Nephron progenitor cell (in vitro differentiated cells): ENCODE measurements at regions not wholly inside any gene's neighbourhood (a gene's known extent, or its start where the extent isn't known, plus 50 kb on each side); places are given as distances from the start of the nearest gene placed in this dataset.
A peak's percentile ranks its signal among the peaks of the same experiment; 100 is the strongest.

ENCODE experiments used
- DNase-seq: peaks from one replicate; pipeline ENCODE4 v3.0.0; 2021
- H3K27ac Mint-ChIP-seq: 2 replicates; pipeline ENCODE4 v1.8.0; 2021; ENCODE audit warnings: mild to moderate bottlenecking, moderate library complexity, mixed read lengths
- H3K27me3 Mint-ChIP-seq: 2 replicates; pipeline ENCODE4 v1.8.0; 2021; ENCODE audit warnings: mild to moderate bottlenecking, low read depth, mixed read lengths; ENCODE audit not compliant: poor library complexity
- H3K36me3 Mint-ChIP-seq: 2 replicates; pipeline ENCODE4 v1.8.0; 2021; ENCODE audit warnings: low read depth, mixed read lengths
- H3K4me1 Mint-ChIP-seq: 2 replicates; pipeline ENCODE4 v1.8.0; 2021; ENCODE audit warnings: mixed read lengths
- H3K4me3 Mint-ChIP-seq: 2 replicates; pipeline ENCODE4 v1.8.0; 2021; ENCODE audit warnings: mild to moderate bottlenecking, moderate library complexity, mixed read lengths
- H3K9me3 Mint-ChIP-seq: 2 replicates; pipeline ENCODE4 v1.8.0; 2021; ENCODE audit warnings: mild to moderate bottlenecking, moderate library complexity, mixed read lengths
- TF ChIP-seq, protein P1 (sequence below): fragments of 200-600 bp; sonication (generic); IDR thresholded peaks from 2 replicates; pipeline ENCODE4 v1.5.0; 2021; ENCODE audit warnings: antibody characterized with exemption

DNA sequence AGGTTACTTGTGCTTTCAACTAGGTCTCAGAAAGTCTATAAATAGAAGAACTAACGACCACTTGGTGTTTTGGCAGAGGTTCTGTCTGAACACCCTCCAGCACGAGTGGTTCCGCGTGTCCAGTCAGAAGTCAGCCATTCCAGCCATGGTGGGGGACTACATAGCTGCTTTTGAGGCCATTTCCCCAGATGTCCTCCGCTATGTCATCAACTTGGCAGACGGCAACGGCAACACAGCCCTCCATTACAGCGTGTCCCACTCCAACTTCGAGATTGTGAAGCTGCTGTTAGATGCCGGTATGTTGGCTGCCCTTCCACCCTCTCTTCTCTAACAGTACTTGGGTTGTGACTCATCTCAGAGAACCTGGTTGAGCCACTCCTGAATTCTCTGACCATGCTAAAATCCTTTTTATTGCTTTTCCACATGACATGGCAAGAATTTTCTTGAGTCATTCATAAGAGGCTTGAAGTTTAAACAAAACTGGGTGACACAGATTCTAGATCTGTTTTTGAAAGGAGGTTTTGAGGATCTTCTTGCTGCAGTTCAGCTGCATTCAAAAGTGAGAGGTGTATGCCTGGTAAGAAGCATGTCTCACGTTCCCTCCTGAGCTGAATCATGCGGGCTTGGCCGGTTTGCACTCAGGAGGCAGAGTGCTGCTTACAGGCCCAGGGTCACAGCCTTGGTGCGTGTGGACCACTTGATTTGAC is 103.1 kb upstream of the DMRT1 start:
- no peak for DNase-seq
- Mint-ChIP-seq H3K27me3 (no peaks in the 10 kb centered on the region), H3K27ac (no peak overlapping the region), H3K4me1 (no peaks in the 10 kb centered on the region), H3K4me3 (no peak overlapping the region), H3K36me3 (peaks cover 80% of the 10 kb centered on the region), H3K9me3 (no peaks in the 10 kb centered on the region)
- TF ChIP-seq, protein P1, sequence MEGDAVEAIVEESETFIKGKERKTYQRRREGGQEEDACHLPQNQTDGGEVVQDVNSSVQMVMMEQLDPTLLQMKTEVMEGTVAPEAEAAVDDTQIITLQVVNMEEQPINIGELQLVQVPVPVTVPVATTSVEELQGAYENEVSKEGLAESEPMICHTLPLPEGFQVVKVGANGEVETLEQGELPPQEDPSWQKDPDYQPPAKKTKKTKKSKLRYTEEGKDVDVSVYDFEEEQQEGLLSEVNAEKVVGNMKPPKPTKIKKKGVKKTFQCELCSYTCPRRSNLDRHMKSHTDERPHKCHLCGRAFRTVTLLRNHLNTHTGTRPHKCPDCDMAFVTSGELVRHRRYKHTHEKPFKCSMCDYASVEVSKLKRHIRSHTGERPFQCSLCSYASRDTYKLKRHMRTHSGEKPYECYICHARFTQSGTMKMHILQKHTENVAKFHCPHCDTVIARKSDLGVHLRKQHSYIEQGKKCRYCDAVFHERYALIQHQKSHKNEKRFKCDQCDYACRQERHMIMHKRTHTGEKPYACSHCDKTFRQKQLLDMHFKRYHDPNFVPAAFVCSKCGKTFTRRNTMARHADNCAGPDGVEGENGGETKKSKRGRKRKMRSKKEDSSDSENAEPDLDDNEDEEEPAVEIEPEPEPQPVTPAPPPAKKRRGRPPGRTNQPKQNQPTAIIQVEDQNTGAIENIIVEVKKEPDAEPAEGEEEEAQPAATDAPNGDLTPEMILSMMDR, result no peak

DNA sequence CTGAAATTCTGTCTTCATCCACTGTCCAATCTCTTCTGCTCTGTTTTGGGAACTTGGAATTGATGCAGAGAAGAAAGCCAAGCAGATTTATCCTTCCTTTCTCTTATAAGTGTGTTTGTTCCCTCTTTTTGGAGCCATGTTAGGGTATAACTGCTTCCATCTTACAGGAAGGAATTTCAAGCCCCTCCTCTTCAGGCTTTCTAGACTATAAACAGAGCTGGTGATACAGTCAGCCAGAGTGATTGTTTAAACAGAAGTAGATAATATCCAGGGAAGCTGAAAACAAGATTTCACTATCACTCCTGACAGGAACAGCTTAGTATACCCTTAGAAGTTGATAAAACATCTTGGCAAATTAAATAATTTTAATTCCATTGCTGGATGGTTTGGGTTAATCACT is 102.1 kb upstream of the DMRT1 start:
- peaks cover 88% of the 10 kb centered on the region for H3K36me3 Mint-ChIP-seq
- no peaks in the 10 kb centered on the region for H3K9me3 Mint-ChIP-seq
- no peak overlapping the region for H3K27ac Mint-ChIP-seq
- TF ChIP-seq, protein P1, result no peak
- no peaks in the 10 kb centered on the region for H3K4me1 Mint-ChIP-seq
- H3K27me3 Mint-ChIP-seq, result no peaks in the 10 kb centered on the region
- no peak overlapping the region for H3K4me3 Mint-ChIP-seq
- DNase-seq, result no peak

DNA sequence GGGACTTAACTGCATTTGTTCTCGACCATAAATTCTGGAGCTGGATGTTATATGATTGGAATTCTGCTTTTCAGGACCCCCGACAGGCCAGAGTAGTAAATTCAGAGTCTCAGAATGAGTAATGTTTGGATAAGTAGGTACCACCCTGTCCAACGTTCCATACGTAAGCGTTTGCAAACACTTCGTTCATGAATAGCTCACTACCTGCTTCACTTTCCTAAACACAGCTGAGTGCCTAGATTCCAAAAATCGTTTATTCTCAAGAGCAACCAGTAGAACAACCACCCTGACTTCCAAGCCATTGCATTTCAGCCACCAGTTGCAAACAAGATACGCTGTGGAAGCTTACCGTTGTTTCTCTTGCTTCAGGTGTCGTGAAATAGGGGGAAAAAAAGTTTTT is 101.3 kb upstream of the DMRT1 start:
- H3K4me1 Mint-ChIP-seq, result no peaks in the 10 kb centered on the region
- no peaks in the 10 kb centered on the region for H3K9me3 Mint-ChIP-seq

DNA sequence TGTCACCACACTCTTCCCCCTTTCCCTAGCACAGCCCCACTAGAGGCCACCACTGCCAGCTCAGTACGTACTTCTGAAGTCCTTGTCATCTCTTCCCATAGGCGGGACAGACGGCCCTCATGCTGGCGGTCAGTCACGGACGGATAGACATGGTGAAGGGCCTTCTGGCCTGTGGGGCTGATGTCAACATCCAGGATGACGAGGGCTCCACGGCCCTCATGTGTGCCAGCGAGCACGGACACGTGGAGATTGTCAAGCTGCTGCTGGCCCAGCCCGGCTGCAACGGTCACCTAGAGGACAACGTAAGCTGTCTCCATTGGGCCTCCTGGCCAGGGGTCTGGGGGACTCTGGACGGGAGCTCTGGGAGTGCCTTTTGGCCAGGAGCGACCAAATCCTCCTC is 99.4 kb upstream of the DMRT1 start:
- Mint-ChIP-seq H3K4me1 (no peaks in the 10 kb centered on the region), H3K27ac (peak overlapping the region; percentile 52), H3K4me3 (no peak overlapping the region), H3K9me3 (no peaks in the 10 kb centered on the region), H3K36me3 (peaks cover 96% of the 10 kb centered on the region), H3K27me3 (no peaks in the 10 kb centered on the region)
- DNase-seq, result no peak
- TF ChIP-seq, protein P1, result no peak

More for the DNA sequence above, 101.3 kb upstream of the DMRT1 start:
- no peak overlapping the region for H3K27ac Mint-ChIP-seq
- no peak for DNase-seq
- no peak overlapping the region for H3K4me3 Mint-ChIP-seq
- TF ChIP-seq, protein P1, result no peak
- H3K27me3 Mint-ChIP-seq, result no peaks in the 10 kb centered on the region
- peaks cover 89% of the 10 kb centered on the region for H3K36me3 Mint-ChIP-seq

DNA sequence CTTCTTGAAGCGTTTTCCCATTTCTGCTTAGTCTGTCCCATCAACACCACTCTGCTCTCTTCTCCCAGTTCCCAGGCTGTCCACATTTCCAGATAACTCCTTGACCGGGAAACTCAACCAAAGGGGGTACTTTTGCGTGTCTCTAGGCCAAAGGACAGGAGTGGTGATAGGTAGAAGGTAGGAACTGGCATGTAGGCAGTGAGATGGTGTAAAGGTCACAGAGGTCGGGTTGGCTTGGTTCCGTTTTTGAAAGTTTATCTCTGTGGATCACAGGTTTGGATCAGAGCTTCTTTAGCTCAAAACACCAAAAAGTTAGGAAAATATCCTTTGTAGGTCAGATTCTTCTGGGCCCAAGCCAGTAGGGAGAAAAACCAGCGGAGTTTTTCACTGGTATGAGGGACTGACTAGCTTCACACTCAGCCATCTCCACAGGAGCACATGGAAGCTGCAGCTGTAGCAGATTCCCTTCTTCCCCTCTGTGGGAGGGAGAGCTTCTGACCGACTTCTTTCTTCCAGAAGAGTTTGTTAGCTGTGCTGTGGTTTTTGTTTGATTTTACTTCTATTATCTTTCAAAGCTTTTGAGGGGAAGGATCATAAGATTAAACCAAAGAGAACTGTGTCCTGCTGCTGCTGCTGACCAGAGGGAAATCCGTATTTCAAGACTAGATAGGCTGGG is 98.4 kb upstream of the DMRT1 start:
- DNase-seq, result no peak
- Mint-ChIP-seq H3K9me3 (no peaks in the 10 kb centered on the region), H3K27ac (no peak overlapping the region), H3K4me3 (no peak overlapping the region), H3K4me1 (no peaks in the 10 kb centered on the region), H3K27me3 (no peaks in the 10 kb centered on the region), H3K36me3 (peaks cover 96% of the 10 kb centered on the region)
- TF ChIP-seq, protein P1, result no peak
